Gastroesophageal sphincter (tissue), 3 donors: ENCODE measurements at regions not wholly inside any gene's neighbourhood (a gene's known extent, or its start where the extent isn't known, plus 50 kb on each side); places are given as distances from the start of the nearest gene placed in this dataset.

Source experiments
- CTCF ChIP-seq, 4 experiments: fragments of 200-600 bp in 2 of 4; fragments of 450-650 bp in 2 of 4; sonication (generic) in 1 of 4; IDR thresholded peaks; one replicate each; pipeline ENCODE4 v1.5.1; 2017 to 2019; ENCODE audit warnings: antibody characterized with exemption in 4 of 4, mild to moderate bottlenecking in 2 of 4, moderate library complexity in 2 of 4
- POLR2AphosphoS5 ChIP-seq: sonication (generic); formaldehyde crosslinking; IDR thresholded peaks from one replicate; pipeline ENCODE4 v1.6.1; 2017; ENCODE audit warnings: antibody characterized with exemption

GRCh38 chr22:49369726-49370626, 457.7 kb downstream of the BRD1 start:
- TF ChIP-seq POLR2AphosphoS5: no peak
- TF ChIP-seq CTCF (IDR thresholded peaks at IDR 0.05): no peak
